Panc1 (cell line): ENCODE measurements at regions not wholly inside any gene's neighbourhood (a gene's known extent, or its start where the extent isn't known, plus 50 kb on each side); places are given as distances from the start of the nearest gene placed in this dataset.

ENCODE experiments used
- ATAC-seq: fragments of 200-7000 bp; cut with Tn5 transposase; 2 replicates; pipeline ENCODE4 v1.9.1; 2020; ENCODE audit warnings: mild to moderate bottlenecking, moderate library complexity
- BruUV-seq: library from RNA; stranded (reverse); fragments of 400-500 nt; replicated peaks from 2 replicates; lab custom pipeline; 2021; lab: Mats Ljungman, UMichigan
- CTCF ChIA-PET: fragments of 300-600 bp; sonication (Branson Sonifier 250); formaldehyde crosslinking; loops from one replicate; lab custom pipeline; 2022; ENCODE audit warnings: antibody characterized with exemption; lab: Charles Lee
- POLR2A ChIA-PET: fragments of 300-600 bp; sonication (Branson Sonifier 250); formaldehyde crosslinking; loops from one replicate; lab custom pipeline; 2022; ENCODE audit warnings: antibody characterized with exemption; lab: Charles Lee
- DNase-seq: peaks from one replicate; pipeline ENCODE4 v3.0.0-alpha.2; 2010; ENCODE audit warnings: low read depth, low spot score
- H3K27ac ChIP-seq: 2 replicates; pipeline ENCODE4 v1.5.1; 2011; ENCODE audit warnings: mild to moderate bottlenecking, low read length, inconsistent platforms
- H3K27me3 ChIP-seq: fragments of 200-500 bp; sonication (Bioruptor generic); 2 replicates; pipeline ENCODE4 v1.6.0; 2014; ENCODE audit warnings: low read length, inconsistent platforms; ENCODE audit not compliant: control insufficient read depth, insufficient read depth
- H3K36me3 ChIP-seq: fragments of 200-500 bp; sonication (Bioruptor generic); 2 replicates; pipeline ENCODE4 v1.5.1; 2014; ENCODE audit warnings: inconsistent platforms, mild to moderate bottlenecking, low read length, moderate library complexity; ENCODE audit not compliant: control insufficient read depth, insufficient read depth
- H3K4me1 ChIP-seq: 2 replicates; pipeline ENCODE4 v1.5.1; 2011; ENCODE audit warnings: inconsistent platforms, mild to moderate bottlenecking, low read length, moderate library complexity; ENCODE audit not compliant: control insufficient read depth, insufficient read depth
- H3K4me3 ChIP-seq, 2 experiments: 2 replicates each; pipeline ENCODE4 v1.5.1; 2011 to 2012; ENCODE audit warnings: low read depth in 2 of 2, low read length in 2 of 2, mild to moderate bottlenecking in 2 of 2, inconsistent platforms in 1 of 2, moderate library complexity in 1 of 2
- H3K9me3 ChIP-seq: fragments of 200-500 bp; sonication (Bioruptor generic); 2 replicates; pipeline ENCODE4 v1.5.1; 2014; ENCODE audit warnings: low read depth, mild to moderate bottlenecking, inconsistent platforms, low read length, moderate library complexity; ENCODE audit not compliant: control insufficient read depth, insufficient read depth
- CTCF ChIP-seq: fragments of 450-650 bp; IDR thresholded peaks from 2 replicates; pipeline ENCODE4 v1.5.1; 2017; ENCODE audit warnings: mild to moderate bottlenecking
- POLR2AphosphoS5 ChIP-seq: IDR thresholded peaks from 2 replicates; pipeline ENCODE4 v1.6.1; 2012; ENCODE audit warnings: mild to moderate bottlenecking, low read depth, low read length, moderate library complexity
- REST ChIP-seq, 2 experiments: IDR thresholded peaks; 2 replicates each; pipeline ENCODE4 v1.6.1; 2011 to 2012; ENCODE audit warnings: low read depth in 2 of 2, control low read depth in 1 of 2, low read length in 1 of 2, mild to moderate bottlenecking in 1 of 2, moderate library complexity in 1 of 2; ENCODE audit not compliant: insufficient read depth in 1 of 2
- SIN3A ChIP-seq: IDR thresholded peaks from 2 replicates; pipeline ENCODE4 v1.6.1; 2012; ENCODE audit warnings: low read depth, mild to moderate bottlenecking, low read length, moderate library complexity, borderline replicate concordance; ENCODE audit not compliant: insufficient read depth
- TCF7L2 ChIP-seq: IDR thresholded peaks from 2 replicates; pipeline ENCODE4 v1.6.1; 2011; ENCODE audit warnings: mild to moderate bottlenecking, low read depth, low read length, inconsistent platforms
- in situ Hi-C: cut with HindIII; loops from 2 replicates; pipeline ENCODE4 v1.10.0; 2016; ENCODE audit warnings: low sequenced_read_pairs, low pct_unique_long_range_greater_than_20kb
- intact Hi-C: fragments of 100-400 bp; cut with micrococcal nuclease; formaldehyde crosslinking; loops from one replicate; pipeline ENCODE4 v1.10.0; 2022; ENCODE audit not compliant: unreplicated experiment

- intact Hi-C loops (no loop called here), in situ Hi-C loops (no loop called here)
- no peak for TF ChIP-seq TCF7L2
- TF ChIP-seq CTCF: no peak
- no peak for TF ChIP-seq REST (IDR thresholded peaks at IDR 0.05; ENCODE audit: insufficient read depth in 1 of 2, low read depth in 2 of 2, low read length in 1 of 2)
- TF ChIP-seq SIN3A: no peak
- TF ChIP-seq POLR2AphosphoS5: no peak
- no TSS peak for BruUV-seq
- DNase-seq (no peak), ATAC-seq (no peak)
- H3K36me3 ChIP-seq: 0 out of 2 replicates have a peak, but pooled peaks cover 2% of the 10 kb centered on the region
- H3K9me3 ChIP-seq: no peaks in the 10 kb centered on the region
- H3K27ac ChIP-seq: no peak overlapping the region
- ChIA-PET CTCF (no interaction called here), POLR2A (no interaction called here)
- H3K4me3 ChIP-seq: no peak overlapping the region
- no peaks in the 10 kb centered on the region for H3K27me3 ChIP-seq
- H3K4me1 ChIP-seq: no peaks in the 10 kb centered on the region
These were observed 141.4 kb upstream of the BET1 start for GRCh38 chr7:94145602-94146001.

GRCh38 chr7:94146408-94146807 is 142.3 kb upstream of the BET1 start:
- in situ Hi-C loops (no loop called here), intact Hi-C loops (no loop called here)
- DNase-seq: no peak
- 0 out of 2 replicates have a peak, but pooled peaks cover 2% of the 10 kb centered on the region for H3K36me3 ChIP-seq
- H3K27me3 ChIP-seq: no peaks in the 10 kb centered on the region
- H3K9me3 ChIP-seq: no peaks in the 10 kb centered on the region
- ChIA-PET POLR2A (no interaction called here), CTCF (no interaction called here)
- ATAC-seq: no peak
- H3K4me3 ChIP-seq: no peak overlapping the region
- no TSS peak for BruUV-seq
- no peak overlapping the region for H3K27ac ChIP-seq
- H3K4me1 ChIP-seq: no peaks in the 10 kb centered on the region
- no peak for TF ChIP-seq SIN3A
- TF ChIP-seq REST (IDR thresholded peaks at IDR 0.05; ENCODE audit: insufficient read depth in 1 of 2, low read depth in 2 of 2, low read length in 1 of 2): no peak
- TF ChIP-seq POLR2AphosphoS5: no peak
- no peak for TF ChIP-seq TCF7L2
